Vagina (tissue), 2 donors: ENCODE measurements at regions not wholly inside any gene's neighbourhood (a gene's known extent, or its start where the extent isn't known, plus 50 kb on each side); places are given as distances from the start of the nearest gene placed in this dataset.

Experiments
- CTCF ChIP-seq, 3 experiments: fragments of 450-650 bp in 2 of 3; fragments of 200-600 bp in 1 of 3; sonication (generic) in 1 of 3; IDR thresholded peaks; one replicate each; pipeline ENCODE4 v1.5.1; 2017 to 2019; ENCODE audit warnings: antibody characterized with exemption in 3 of 3, mild to moderate bottlenecking in 2 of 3, moderate library complexity in 2 of 3
- POLR2A ChIP-seq, 2 donors: fragments of 450-650 bp; IDR thresholded peaks; one replicate each; pipeline ENCODE4 v1.6.1; 2017; ENCODE audit warnings: antibody characterized with exemption in 2 of 2, mild to moderate bottlenecking in 2 of 2, moderate library complexity in 2 of 2
- POLR2AphosphoS5 ChIP-seq, 2 donors: sonication (generic); formaldehyde crosslinking; IDR thresholded peaks; one replicate each; pipeline ENCODE4 v1.9.0; 2017; ENCODE audit warnings: antibody characterized with exemption in 2 of 2, mild to moderate bottlenecking in 2 of 2, low read depth in 1 of 2; ENCODE audit not compliant: insufficient read depth in 1 of 2

- no peak for TF ChIP-seq CTCF (IDR thresholded peaks at IDR 0.05)
- no peak for TF ChIP-seq POLR2AphosphoS5 (IDR thresholded peaks at IDR 0.05; ENCODE audit: insufficient read depth in 1 of 2, low read depth in 1 of 2)
- TF ChIP-seq POLR2A (IDR thresholded peaks at IDR 0.05) = no peak
These were observed 716.0 kb downstream of the XPNPEP1 start for GRCh38 chr10:109207361-109207760.
